Gastroesophageal sphincter (tissue), 4 donors: ENCODE measurements at regions not wholly inside any gene's neighbourhood (a gene's known extent, or its start where the extent isn't known, plus 50 kb on each side); places are given as distances from the start of the nearest gene placed in this dataset.

ENCODE experiments used
- ATAC-seq: fragments of 150-250 bp; one replicate; pipeline ENCODE4 v1.9.1; 2016; ENCODE audit warnings: mild to moderate bottlenecking, moderate library complexity
- H3K27ac ChIP-seq, 4 donors: fragments of 200-600 bp; sonication (generic) in 3 of 4; 1 replicate in 3 of 4; 2 replicates in 1 of 4; pipeline ENCODE4 v1.5.1; 2016 to 2019
- H3K27me3 ChIP-seq: fragments of 200-600 bp; sonication (generic); one replicate; pipeline ENCODE4 v1.5.1; 2019
- H3K36me3 ChIP-seq, 2 donors: fragments of 200-600 bp; sonication (generic); one replicate each; pipeline ENCODE4 v1.5.1; 2019; ENCODE audit warnings: control low read depth in 1 of 2
- H3K4me1 ChIP-seq, 3 donors: fragments of 200-600 bp; sonication (generic); 1 replicate in 2 of 3; 2 replicates in 1 of 3; pipeline ENCODE4 v1.5.1; 2016 to 2019; ENCODE audit warnings: control low read depth in 2 of 3
- H3K4me3 ChIP-seq, 2 donors: fragments of 200-600 bp; sonication (generic); one replicate each; pipeline ENCODE4 v1.5.1; 2019; ENCODE audit warnings: mild to moderate bottlenecking in 1 of 2, moderate library complexity in 1 of 2
- H3K9me3 ChIP-seq, 3 donors: fragments of 200-600 bp; sonication (generic); one replicate each; pipeline ENCODE4 v1.5.1; 2017 to 2019; ENCODE audit warnings: control low read depth in 2 of 3
- CTCF ChIP-seq, 4 experiments: fragments of 200-600 bp in 2 of 4; fragments of 450-650 bp in 2 of 4; sonication (generic) in 1 of 4; IDR thresholded peaks; one replicate each; pipeline ENCODE4 v1.5.1; 2017 to 2019; ENCODE audit warnings: antibody characterized with exemption in 4 of 4, mild to moderate bottlenecking in 2 of 4, moderate library complexity in 2 of 4
- EP300 ChIP-seq: sonication (generic); formaldehyde crosslinking; IDR thresholded peaks from one replicate; pipeline ENCODE4 v1.6.1; 2017; ENCODE audit warnings: antibody characterized with exemption, mild to moderate bottlenecking
- POLR2A ChIP-seq, 2 donors: fragments of 450-650 bp; IDR thresholded peaks; one replicate each; pipeline ENCODE4 v1.6.1; 2017; ENCODE audit warnings: antibody characterized with exemption in 2 of 2, mild to moderate bottlenecking in 2 of 2, moderate library complexity in 1 of 2
- POLR2AphosphoS5 ChIP-seq: sonication (generic); formaldehyde crosslinking; IDR thresholded peaks from one replicate; pipeline ENCODE4 v1.6.1; 2017; ENCODE audit warnings: antibody characterized with exemption
- WGBS, 2 donors: methylation state at CpG; one replicate each; pipeline ENCODE4 v1.1.5; 2018; ENCODE audit warnings: low coverage in 1 of 2; 5-methylcytosine and 5-hydroxymethylcytosine counted together

GRCh38 chr5:3343211-3343610, 252.4 kb upstream of the IRX1 start:
- Histone ChIP-seq H3K4me1 (no peaks in the 10 kb centered on the region), H3K27me3 (peaks cover 17% of the 10 kb centered on the region), H3K27ac (no peak overlapping the region), H3K4me3 (no peak overlapping the region), H3K36me3 (no peaks in the 10 kb centered on the region), H3K9me3 (peaks cover 0 to 8% (median 0%) of the 10 kb centered on the region in 3 donors)
- ATAC-seq, result no peak
- WGBS, 2 donors, result 70% methylated on average over 2 to 4 of the region's 5 CpGs
- TF ChIP-seq CTCF (IDR thresholded peaks at IDR 0.05) (no peak), EP300 (no peak), POLR2A (IDR thresholded peaks at IDR 0.05) (no peak), POLR2AphosphoS5 (no peak)

GRCh38 chr5:3342271-3343100, 253.1 kb upstream of the IRX1 start:
- H3K9me3 ChIP-seq, result peaks cover 0 to 3% (median 0%) of the 10 kb centered on the region in 3 donors
- TF ChIP-seq POLR2A (IDR thresholded peaks at IDR 0.05) (no peak), CTCF (IDR thresholded peaks at IDR 0.05) (no peak), POLR2AphosphoS5 (no peak), EP300 (no peak)
- no CpG with 5 or more reads among the region's 18 CpGs for WGBS, 2 donors
- no peaks in the 10 kb centered on the region for H3K4me1 ChIP-seq
- no peak overlapping the region for H3K27ac ChIP-seq
- no peaks in the 10 kb centered on the region for H3K36me3 ChIP-seq
- no peak for ATAC-seq
- no peak overlapping the region for H3K4me3 ChIP-seq
- peaks cover 10% of the 10 kb centered on the region for H3K27me3 ChIP-seq

GRCh38 chr5:3341446-3342240, 254.0 kb upstream of the IRX1 start:
- peaks cover 7% of the 10 kb centered on the region for H3K27me3 ChIP-seq
- ATAC-seq, result no peak
- H3K4me1 ChIP-seq, result no peaks in the 10 kb centered on the region
- no peak for TF ChIP-seq POLR2AphosphoS5
- TF ChIP-seq POLR2A (IDR thresholded peaks at IDR 0.05), result no peak
- TF ChIP-seq CTCF (IDR thresholded peaks at IDR 0.05), result no peak
- no peak for TF ChIP-seq EP300
- no peaks in the 10 kb centered on the region for H3K36me3 ChIP-seq
- H3K4me3 ChIP-seq, result no peak overlapping the region
- 73 to 75% methylated on average over 4 to 8 of the region's 15 CpGs for WGBS, 2 donors
- H3K9me3 ChIP-seq, result no peaks in the 10 kb centered on the region
- no peak overlapping the region for H3K27ac ChIP-seq

- H3K27ac ChIP-seq, result no peak overlapping the region
- H3K9me3 ChIP-seq, result no peaks in the 10 kb centered on the region
- TF ChIP-seq EP300 (no peak), POLR2A (IDR thresholded peaks at IDR 0.05) (no peak), POLR2AphosphoS5 (no peak), CTCF (IDR thresholded peaks at IDR 0.05) (no peak)
- WGBS, 2 donors, result 76% methylated on average over 2 of the region's 12 CpGs; no CpG with 5 or more reads in 1 of the 2 donors
- ATAC-seq, result no peak
- H3K27me3 ChIP-seq, result peaks cover 7% of the 10 kb centered on the region
- no peak overlapping the region for H3K4me3 ChIP-seq
- no peaks in the 10 kb centered on the region for H3K4me1 ChIP-seq
- H3K36me3 ChIP-seq, result no peaks in the 10 kb centered on the region
These were observed 255.2 kb upstream of the IRX1 start for GRCh38 chr5:3340471-3340870.

- TF ChIP-seq EP300, result no peak
- no peak for TF ChIP-seq POLR2AphosphoS5
- TF ChIP-seq POLR2A (IDR thresholded peaks at IDR 0.05), result no peak
- TF ChIP-seq CTCF (IDR thresholded peaks at IDR 0.05), result no peak
- Histone ChIP-seq H3K27me3 (peaks cover 7% of the 10 kb centered on the region), H3K9me3 (no peaks in the 10 kb centered on the region), H3K27ac (no peak overlapping the region), H3K4me1 (no peaks in the 10 kb centered on the region), H3K4me3 (no peak overlapping the region), H3K36me3 (no peaks in the 10 kb centered on the region)
- WGBS, 2 donors, result 84 to 100% methylated on average over 2 to 5 of the region's 10 CpGs
- ATAC-seq, result no peak
These were observed 255.9 kb upstream of the IRX1 start for GRCh38 chr5:3339798-3340115.
